T1000 (cell line): ENCODE measurements at regions not wholly inside any gene's neighbourhood (a gene's known extent, or its start where the extent isn't known, plus 50 kb on each side); places are given as distances from the start of the nearest gene placed in this dataset.

Experiments used
- DNase-seq: peaks from one replicate; lab custom pipeline; 2025; ENCODE audit warnings: mixed read lengths; lab: John Stamatoyannopoulos, UW

DNA sequence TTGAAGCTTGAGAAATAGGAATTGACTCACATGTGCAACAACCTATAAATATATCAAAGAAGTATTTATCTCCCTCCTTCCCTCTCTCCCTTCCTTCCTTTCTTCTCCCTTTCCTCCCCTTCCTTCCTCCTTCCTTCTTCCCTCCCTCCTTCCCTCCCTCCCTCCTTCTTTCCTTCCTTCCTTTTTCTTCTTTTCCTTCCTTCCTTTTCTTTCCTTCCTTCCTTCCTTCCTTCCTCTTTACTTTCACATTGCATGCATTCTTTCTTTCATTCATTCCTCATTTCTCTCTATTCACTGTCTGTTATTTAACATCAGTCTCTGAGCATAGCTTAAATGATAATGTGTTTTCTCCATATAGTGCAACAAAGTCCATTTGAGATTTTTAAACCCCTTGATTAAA, 214.2 kb downstream of the CHRM3 start:
- no peak for DNase-seq

- DNase-seq, result no peak
These were observed 214.7 kb downstream of the CHRM3 start for GRCh38 chr1:239601108-239601507.

DNA sequence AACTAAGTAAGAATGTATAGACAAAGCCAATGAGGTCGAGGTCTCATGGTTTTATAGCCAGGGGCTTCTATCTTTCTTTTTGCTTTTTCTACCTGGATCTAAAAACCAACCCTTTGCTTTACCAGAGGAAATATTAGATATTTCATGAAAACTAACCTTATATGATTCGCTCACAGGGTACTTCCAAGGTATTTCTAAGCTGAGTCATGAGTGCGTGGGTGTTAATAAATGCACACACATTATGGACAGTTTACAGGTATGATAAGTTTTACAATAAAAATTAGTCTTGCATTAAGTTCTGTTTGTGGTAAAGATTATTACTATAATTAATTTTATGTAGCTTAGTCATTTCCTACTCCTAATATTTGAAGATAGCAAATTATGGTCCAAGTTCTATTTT, 217.2 kb downstream of the CHRM3 start:
- DNase-seq, result no peak

GRCh38 chr1:239606850-239607400, 220.6 kb downstream of the CHRM3 start:
- DNase-seq, result no peak

- DNase-seq, result no peak
These were observed 222.1 kb downstream of the CHRM3 start for GRCh38 chr1:239608469-239608868.

GRCh38 chr1:239612379-239612778, 226.0 kb downstream of the CHRM3 start:
- no peak for DNase-seq

GRCh38 chr1:239616673-239617072, 230.3 kb downstream of the CHRM3 start:
- DNase-seq, result no peak

DNA sequence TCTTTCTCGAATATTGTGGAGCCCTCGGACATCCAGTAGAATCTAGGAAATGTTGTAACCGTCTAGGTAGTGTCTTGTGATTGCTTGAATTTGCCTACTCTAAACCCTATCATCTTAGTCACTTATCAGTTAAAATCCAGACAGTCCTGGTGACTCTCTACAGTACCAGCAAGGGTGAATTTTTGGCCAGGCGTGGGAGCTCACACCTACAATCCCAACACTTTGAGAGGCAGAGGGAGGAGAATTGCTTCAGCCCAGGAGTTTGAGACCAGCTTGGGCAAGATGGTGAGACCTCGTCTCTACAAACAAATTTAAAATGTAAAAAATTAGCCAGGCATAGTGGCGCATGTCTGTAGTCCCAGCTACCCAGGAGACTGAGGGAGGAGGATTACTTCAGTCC, 230.9 kb downstream of the CHRM3 start:
- DNase-seq, result no peak

DNA sequence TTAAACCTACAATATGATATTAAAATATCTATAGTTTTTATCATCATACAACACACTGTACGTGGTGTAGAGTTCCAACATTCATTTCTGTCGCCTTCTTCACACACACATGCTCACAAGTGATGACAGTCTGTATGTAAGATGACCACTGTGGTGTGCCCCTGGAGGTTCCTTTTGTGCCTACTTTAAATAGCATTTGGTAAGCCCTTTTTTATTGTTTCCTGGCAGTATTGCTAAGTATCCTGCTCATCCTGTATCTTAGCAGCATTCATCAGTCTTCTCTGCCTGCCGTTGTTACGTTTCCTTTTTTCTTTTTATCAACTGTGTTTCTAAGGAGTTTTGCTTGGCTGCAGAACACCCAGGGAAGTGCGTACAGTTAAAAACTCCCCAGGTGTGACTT, 231.4 kb downstream of the CHRM3 start:
- DNase-seq, result no peak

- DNase-seq, result no peak
These were observed 232.8 kb downstream of the CHRM3 start for GRCh38 chr1:239619190-239619589.

DNA sequence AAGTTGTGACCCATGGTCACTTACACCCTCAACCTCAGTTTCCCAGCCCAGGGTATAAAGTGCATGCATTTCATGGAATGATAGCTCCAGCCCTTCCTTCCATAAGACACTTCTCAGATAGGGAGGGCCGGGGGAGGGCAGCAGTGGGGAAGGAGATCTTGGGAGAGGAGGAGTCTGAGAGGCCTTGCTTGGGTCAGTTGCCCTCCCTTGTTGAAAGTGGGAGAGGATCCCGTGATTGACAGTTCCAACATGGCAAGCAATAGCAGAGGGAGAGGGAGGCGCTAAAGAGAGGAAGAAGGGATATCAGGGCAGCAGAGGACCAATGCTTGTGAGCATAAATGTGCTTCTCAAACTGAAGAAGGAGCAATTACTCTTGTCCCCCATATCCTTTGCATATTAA, 244.4 kb downstream of the CHRM3 start:
- DNase-seq, result no peak

- no peak for DNase-seq
These were observed 247.1 kb downstream of the CHRM3 start for GRCh38 chr1:239633432-239633831.

DNA sequence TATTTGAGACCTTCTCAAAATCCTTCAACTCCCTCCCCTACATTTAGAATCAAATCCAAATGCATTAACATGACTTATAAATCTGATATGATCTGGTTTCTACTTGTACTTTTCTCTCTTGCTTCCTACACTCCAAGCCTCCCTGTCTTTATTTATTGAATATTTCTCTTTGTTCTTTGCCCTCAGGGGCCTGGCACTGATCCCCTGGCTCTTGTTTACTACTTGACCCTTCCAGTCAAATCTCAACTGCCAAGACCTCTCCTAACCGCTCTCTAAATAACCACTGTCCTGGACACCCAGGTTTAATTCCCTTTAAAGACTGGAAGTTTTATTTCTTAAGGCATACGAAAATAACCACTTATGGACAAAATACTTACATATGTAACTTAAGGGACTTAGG, 248.9 kb downstream of the CHRM3 start:
- DNase-seq, result no peak

GRCh38 chr1:239636347-239636746, 250.0 kb downstream of the CHRM3 start:
- DNase-seq, result no peak

- DNase-seq, result no peak
These were observed 258.2 kb downstream of the CHRM3 start for GRCh38 chr1:239644604-239645003.

- no peak for DNase-seq
These were observed 260.7 kb downstream of the CHRM3 start for GRCh38 chr1:239647045-239647444.

GRCh38 chr1:239647964-239648632, 261.7 kb downstream of the CHRM3 start:
- no peak for DNase-seq

DNA sequence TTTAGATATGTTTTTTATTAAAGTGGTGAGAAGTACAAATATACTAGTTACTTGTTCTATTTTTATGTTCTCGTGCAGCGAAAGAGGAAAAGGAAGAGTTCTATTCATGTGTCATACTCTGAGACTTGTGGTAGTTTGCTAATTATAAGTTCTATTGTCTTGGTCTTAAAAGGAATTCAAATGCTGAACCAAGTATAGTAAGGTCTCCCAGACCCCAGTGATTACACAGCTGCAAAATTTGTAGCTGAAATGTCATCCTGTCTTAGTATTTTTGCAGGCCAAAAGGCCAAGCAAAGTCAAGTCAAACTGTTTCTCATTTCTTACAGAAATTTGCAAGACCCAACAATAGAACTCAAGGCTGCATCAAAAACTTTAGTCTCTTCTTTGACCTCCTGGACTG, 268.7 kb downstream of the CHRM3 start:
- no peak for DNase-seq

DNA sequence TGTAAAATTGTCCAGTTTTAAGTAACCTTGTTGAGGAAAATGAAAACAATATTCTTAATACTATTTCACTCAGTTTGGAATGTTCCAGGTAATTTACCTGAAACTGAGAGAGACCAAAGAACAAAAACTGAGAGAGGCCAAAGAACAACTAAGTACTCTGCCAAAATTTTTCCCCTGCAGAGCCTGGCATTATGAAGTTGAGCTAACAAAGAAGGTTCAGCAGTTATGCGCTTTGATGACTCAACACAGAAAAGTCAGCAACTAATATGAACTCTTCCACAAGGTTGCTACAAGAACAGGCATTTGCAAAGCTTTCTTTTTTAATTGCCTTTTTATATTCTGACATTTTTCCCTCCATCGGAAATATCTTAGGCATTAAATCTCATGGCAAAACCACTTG, 270.9 kb downstream of the CHRM3 start:
- DNase-seq, result no peak

DNA sequence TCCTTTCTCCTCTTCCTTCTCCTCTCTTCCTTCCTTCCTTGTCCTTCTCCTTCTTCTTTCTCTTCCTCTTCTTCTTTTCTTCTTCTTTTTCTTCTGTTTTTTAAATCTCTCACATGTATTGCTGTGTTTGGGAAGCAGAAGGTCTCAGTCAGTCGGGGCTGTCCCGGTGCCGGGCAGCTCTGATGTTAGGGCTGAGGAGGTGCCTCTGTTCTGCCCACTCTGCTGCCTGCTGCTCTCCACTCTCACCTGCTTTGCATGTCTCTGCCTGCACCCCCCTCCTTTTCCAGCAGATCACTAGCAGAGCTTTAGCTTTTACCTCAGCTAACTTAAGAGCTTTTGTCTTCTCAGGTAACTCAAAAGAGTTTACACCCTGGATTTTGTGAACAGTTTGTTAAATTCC, 276.6 kb downstream of the CHRM3 start:
- DNase-seq, result no peak

DNA sequence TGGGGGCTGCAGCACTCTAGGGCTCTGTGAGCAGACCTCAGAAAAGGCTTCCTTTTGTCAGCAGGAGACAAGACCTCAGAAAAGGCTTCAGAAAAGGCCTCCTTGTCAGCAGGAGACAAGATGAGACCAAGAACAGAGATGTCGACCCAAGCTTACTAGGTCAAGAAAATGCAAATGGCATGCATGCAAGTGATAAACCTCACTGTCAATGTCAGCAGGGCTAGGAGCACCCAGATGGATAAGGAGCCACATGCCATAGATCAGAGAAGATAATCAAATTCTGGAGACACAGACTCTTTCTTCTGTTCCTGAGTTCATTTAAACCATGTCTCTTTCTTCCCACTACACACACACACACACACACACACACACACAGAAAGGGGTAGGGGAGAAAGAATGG, 285.9 kb downstream of the CHRM3 start:
- DNase-seq, result no peak

DNA sequence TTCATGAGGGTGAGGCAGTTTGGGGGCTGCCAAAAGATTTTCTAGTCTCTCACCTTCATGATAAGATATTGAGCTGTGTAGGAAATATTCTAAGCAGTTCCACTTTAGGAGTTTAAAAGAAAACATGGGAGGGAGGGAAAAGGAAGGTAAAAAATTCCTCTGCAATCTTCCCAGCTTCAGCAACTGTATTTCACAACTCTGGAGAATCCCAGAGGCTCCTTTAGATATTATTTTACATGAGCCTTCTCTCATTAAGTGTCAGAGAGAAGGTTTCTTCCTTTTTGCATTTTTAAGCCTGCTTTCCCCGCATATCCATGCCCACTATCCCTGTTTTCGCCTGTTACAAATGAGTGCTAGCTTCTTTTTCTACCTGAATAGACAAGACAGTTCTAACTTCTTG, 289.4 kb downstream of the CHRM3 start:
- DNase-seq, result no peak

GRCh38 chr1:239676522-239677273, 290.3 kb downstream of the CHRM3 start:
- no peak for DNase-seq

DNA sequence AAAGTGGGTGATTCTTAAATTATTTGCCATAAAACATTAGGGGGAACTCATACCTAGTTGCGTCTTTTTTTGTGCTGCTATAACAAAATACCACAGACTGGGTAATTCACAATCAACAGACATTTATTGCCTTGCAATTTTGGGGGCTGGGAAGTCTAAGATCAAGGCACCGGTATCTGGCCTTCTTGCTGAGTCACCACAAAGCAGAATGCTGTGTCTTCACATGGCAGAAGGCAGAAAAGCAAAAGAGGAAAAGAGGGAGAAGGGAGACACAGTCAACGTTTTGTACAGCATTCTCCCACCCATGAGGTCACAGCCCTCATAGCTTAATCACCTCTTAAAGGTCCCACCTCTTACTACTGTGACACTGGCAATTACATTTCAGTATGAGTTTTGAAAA, 291.0 kb downstream of the CHRM3 start:
- no peak for DNase-seq
